Spleen (tissue), 7 donors: ENCODE measurements at regions not wholly inside any gene's neighbourhood (a gene's known extent, or its start where the extent isn't known, plus 50 kb on each side); places are given as distances from the start of the nearest gene placed in this dataset.

Experiments used
- POLR2A ChIP-seq, 3 donors: fragments of 450-650 bp; IDR thresholded peaks; one replicate each; pipeline ENCODE4 v1.5.1; 2017; ENCODE audit warnings: antibody characterized with exemption in 3 of 3, mild to moderate bottlenecking in 1 of 3
- POLR2AphosphoS5 ChIP-seq, 3 donors: sonication (generic); formaldehyde crosslinking; IDR thresholded peaks; one replicate each; pipeline ENCODE4 v1.5.1; 2017; ENCODE audit warnings: antibody characterized with exemption in 3 of 3
- TF ChIP-seq, protein P1 (sequence below), 11 experiments: fragments of 200-600 bp in 7 of 11; fragments of 450-650 bp in 4 of 11; sonication (generic) in 4 of 11; IDR thresholded peaks in 8 of 11; conservative IDR thresholded peaks in 3 of 11; 1 replicate in 7 of 11; 2 replicates in 4 of 11; pipeline versions ENCODE4 v1.4.0 to v1.8.0; 2016 to 2021; ENCODE audit warnings: antibody characterized with exemption in 11 of 11, inconsistent platforms in 4 of 11, mild to moderate bottlenecking in 1 of 11
- donor health status: DM: no; HTN: no; CAD: no; lungs with moderate emphysema.
- donor health status: DM: no; HTN: no; CAD: no.
- donor health status: DM: no; HTN: no; CAD: no.

DNA sequence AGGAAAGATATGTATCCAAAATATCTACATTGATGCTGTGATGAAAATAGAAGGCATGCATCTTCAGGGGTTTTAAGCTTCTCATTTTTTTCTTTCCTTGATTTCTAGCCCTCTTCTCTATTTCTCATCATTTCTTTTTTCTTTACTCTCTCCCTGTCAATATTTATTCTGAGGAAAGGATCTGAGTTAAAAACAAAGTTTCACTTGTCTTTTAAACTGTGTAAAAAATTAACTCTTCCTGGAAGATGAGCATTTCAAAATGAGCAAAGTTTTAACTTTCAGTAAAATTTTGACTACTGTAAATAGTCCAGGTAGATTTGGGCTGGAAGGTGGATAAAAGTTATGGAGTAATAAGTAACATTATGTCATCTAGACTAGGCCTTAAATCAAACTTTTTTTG lies 500.2 kb upstream of the GBE1 start:
- TF ChIP-seq, protein P1, sequence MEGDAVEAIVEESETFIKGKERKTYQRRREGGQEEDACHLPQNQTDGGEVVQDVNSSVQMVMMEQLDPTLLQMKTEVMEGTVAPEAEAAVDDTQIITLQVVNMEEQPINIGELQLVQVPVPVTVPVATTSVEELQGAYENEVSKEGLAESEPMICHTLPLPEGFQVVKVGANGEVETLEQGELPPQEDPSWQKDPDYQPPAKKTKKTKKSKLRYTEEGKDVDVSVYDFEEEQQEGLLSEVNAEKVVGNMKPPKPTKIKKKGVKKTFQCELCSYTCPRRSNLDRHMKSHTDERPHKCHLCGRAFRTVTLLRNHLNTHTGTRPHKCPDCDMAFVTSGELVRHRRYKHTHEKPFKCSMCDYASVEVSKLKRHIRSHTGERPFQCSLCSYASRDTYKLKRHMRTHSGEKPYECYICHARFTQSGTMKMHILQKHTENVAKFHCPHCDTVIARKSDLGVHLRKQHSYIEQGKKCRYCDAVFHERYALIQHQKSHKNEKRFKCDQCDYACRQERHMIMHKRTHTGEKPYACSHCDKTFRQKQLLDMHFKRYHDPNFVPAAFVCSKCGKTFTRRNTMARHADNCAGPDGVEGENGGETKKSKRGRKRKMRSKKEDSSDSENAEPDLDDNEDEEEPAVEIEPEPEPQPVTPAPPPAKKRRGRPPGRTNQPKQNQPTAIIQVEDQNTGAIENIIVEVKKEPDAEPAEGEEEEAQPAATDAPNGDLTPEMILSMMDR (IDR thresholded peaks at IDR 0.05 in 8 of 11, conservative IDR thresholded peaks at IDR 0.05 in 3 of 11), result no peak
- TF ChIP-seq POLR2AphosphoS5 (IDR thresholded peaks at IDR 0.05) (no peak), POLR2A (IDR thresholded peaks at IDR 0.05) (no peak)
